WTC11 (cell line): ENCODE measurements at regions not wholly inside any gene's neighbourhood (a gene's known extent, or its start where the extent isn't known, plus 50 kb on each side); places are given as distances from the start of the nearest gene placed in this dataset.

Source experiments
- ATAC-seq: fragments of 200-7000 bp; cut with Tn5 transposase; 2 replicates; pipeline ENCODE4 v1.10.0; 2021; ENCODE audit warnings: mild to moderate bottlenecking, moderate library complexity
- CTCF ChIA-PET: fragments of 300-600 bp; sonication (Branson Sonifier 250); formaldehyde crosslinking; loops from one replicate; lab custom pipeline; 2021; ENCODE audit warnings: antibody characterized with exemption; lab: Charles Lee
- POLR2A ChIA-PET: fragments of 350-600 bp; sonication (Branson Sonifier 250); formaldehyde crosslinking; loops from one replicate; lab custom pipeline; 2021; ENCODE audit warnings: antibody characterized with exemption; lab: Charles Lee
- DNase-seq: peaks from one replicate; pipeline ENCODE4 v3.0.0; 2021; ENCODE audit warnings: low spot score
- H3K27ac Mint-ChIP-seq: 2 replicates; pipeline ENCODE4 v1.8.0; 2021; ENCODE audit warnings: mixed read lengths
- H3K27me3 Mint-ChIP-seq: 2 replicates; pipeline ENCODE4 v1.8.0; 2021; ENCODE audit warnings: low read depth, mild to moderate bottlenecking, moderate library complexity, mixed read lengths
- H3K36me3 Mint-ChIP-seq: 2 replicates; pipeline ENCODE4 v1.8.0; 2021; ENCODE audit warnings: mixed read lengths
- H3K4me1 Mint-ChIP-seq: 2 replicates; pipeline ENCODE4 v1.8.0; 2022; ENCODE audit warnings: mixed read lengths
- H3K4me3 Mint-ChIP-seq: 2 replicates; pipeline ENCODE4 v1.8.0; 2021; ENCODE audit warnings: mild to moderate bottlenecking, moderate library complexity, mixed read lengths
- H3K9me3 Mint-ChIP-seq: 2 replicates; pipeline ENCODE4 v1.8.0; 2021; ENCODE audit warnings: mixed read lengths
- ATF1 ChIP-seq: sonication (generic); formaldehyde crosslinking; IDR thresholded peaks from 2 replicates; pipeline ENCODE4 v1.8.1; 2023; ENCODE audit warnings: mild to moderate bottlenecking, moderate library complexity, missing genetic modification reagents
- ATF6 ChIP-seq: sonication (generic); formaldehyde crosslinking; IDR thresholded peaks from 2 replicates; pipeline ENCODE4 v1.8.1; 2023; ENCODE audit warnings: mild to moderate bottlenecking, missing genetic modification reagents
- CREM ChIP-seq: sonication (generic); formaldehyde crosslinking; IDR thresholded peaks from 2 replicates; pipeline ENCODE4 v1.8.1; 2022; ENCODE audit warnings: mild to moderate bottlenecking, missing genetic modification reagents, moderate library complexity
- E2F1 ChIP-seq: sonication (generic); formaldehyde crosslinking; IDR thresholded peaks from 2 replicates; pipeline ENCODE4 v1.8.0; 2022; ENCODE audit warnings: mild to moderate bottlenecking, missing genetic modification reagents
- EMX1 ChIP-seq: fragments of 250-450 bp; sonication (Bioruptor Pico); IDR thresholded peaks from 2 replicates; pipeline ENCODE4 v1.8.0; 2021; ENCODE audit warnings: mild to moderate bottlenecking
- GTF2I ChIP-seq: fragments of 250-450 bp; sonication (Bioruptor Pico); conservative IDR thresholded peaks from 2 replicates; pipeline ENCODE4 v1.4.0; 2021; ENCODE audit warnings: mild to moderate bottlenecking
- HMGA2 ChIP-seq: fragments of 250-450 bp; sonication (Bioruptor Pico); IDR thresholded peaks from 2 replicates; pipeline ENCODE4 v1.4.0; 2021; ENCODE audit warnings: mild to moderate bottlenecking, moderate library complexity
- HMGXB4 ChIP-seq: sonication (generic); formaldehyde crosslinking; IDR thresholded peaks from 2 replicates; pipeline ENCODE4 v1.8.1; 2023; ENCODE audit warnings: mild to moderate bottlenecking, moderate library complexity, missing genetic modification reagents
- IRF1 ChIP-seq: sonication (generic); formaldehyde crosslinking; IDR thresholded peaks from 2 replicates; pipeline ENCODE4 v1.8.0; 2023; ENCODE audit warnings: missing genetic modification reagents
- IRF2 ChIP-seq: sonication (generic); formaldehyde crosslinking; IDR thresholded peaks from 2 replicates; pipeline ENCODE4 v1.8.0; 2022; ENCODE audit warnings: low read depth, missing genetic modification reagents, borderline replicate concordance
- MLX ChIP-seq: sonication (generic); formaldehyde crosslinking; IDR thresholded peaks from 2 replicates; pipeline ENCODE4 v1.8.1; 2023; ENCODE audit warnings: mild to moderate bottlenecking, missing genetic modification reagents, moderate library complexity
- NFE2L1 ChIP-seq: sonication (generic); formaldehyde crosslinking; IDR thresholded peaks from 2 replicates; pipeline ENCODE4 v1.8.1; 2023; ENCODE audit warnings: missing genetic modification reagents
- RORB ChIP-seq: fragments of 250-450 bp; sonication (Bioruptor Pico); IDR thresholded peaks from 2 replicates; pipeline ENCODE4 v1.9.0; 2021; ENCODE audit warnings: mild to moderate bottlenecking
- SMAD3 ChIP-seq: sonication (generic); formaldehyde crosslinking; IDR thresholded peaks from 2 replicates; pipeline ENCODE4 v1.8.0; 2022; ENCODE audit warnings: missing genetic modification reagents, mild to moderate bottlenecking, borderline replicate concordance
- STAT6 ChIP-seq: sonication (generic); formaldehyde crosslinking; conservative IDR thresholded peaks from 2 replicates; pipeline ENCODE4 v1.8.1; 2023; ENCODE audit warnings: mild to moderate bottlenecking, low read depth, missing genetic modification reagents, moderate library complexity
- ZMAT4 ChIP-seq: fragments of 250-450 bp; sonication (Bioruptor Pico); IDR thresholded peaks from 2 replicates; pipeline ENCODE4 v1.9.0; 2021; ENCODE audit warnings: mild to moderate bottlenecking
- ZNF121 ChIP-seq: sonication (generic); formaldehyde crosslinking; IDR thresholded peaks from 2 replicates; pipeline ENCODE4 v1.8.0; 2023; ENCODE audit warnings: missing genetic modification reagents
- ZNF138 ChIP-seq: sonication (generic); formaldehyde crosslinking; conservative IDR thresholded peaks from 2 replicates; pipeline ENCODE4 v1.8.1; 2022; ENCODE audit warnings: mild to moderate bottlenecking, moderate library complexity, missing genetic modification reagents
- ZNF396 ChIP-seq: fragments of 250-450 bp; sonication (Bioruptor Pico); IDR thresholded peaks from 2 replicates; pipeline ENCODE4 v1.8.0; 2021; ENCODE audit warnings: mild to moderate bottlenecking, moderate library complexity, borderline replicate concordance
- ZNF512 ChIP-seq: sonication (generic); formaldehyde crosslinking; IDR thresholded peaks from 2 replicates; pipeline ENCODE4 v1.8.1; 2022; ENCODE audit warnings: missing genetic modification reagents, borderline replicate concordance

- Mint-ChIP-seq H3K9me3 (peaks cover 30% of the 10 kb centered on the region), H3K27me3 (peaks cover 7% of the 10 kb centered on the region; the same call in 1 of the 2 replicates)
- POLR2A ChIA-PET, result no interaction called here
- TF ChIP-seq ZNF396 (CRISPR knock-in tag) (no peak), NFE2L1 (peak; percentile 90), ZNF512 (no peak)
- TF ChIP-seq, all 79 proteins: peak for 1
- CTCF ChIA-PET, result no interaction called here
- no peak overlapping the region for H3K4me3 Mint-ChIP-seq
- H3K4me1 Mint-ChIP-seq, result peaks cover 15% of the 10 kb centered on the region
- H3K27ac Mint-ChIP-seq, result no peak overlapping the region
- ATAC-seq (peak; percentile 86), DNase-seq (peak; percentile 38)
- H3K36me3 Mint-ChIP-seq, result peaks cover 18% of the 10 kb centered on the region
Measured at GRCh38 chr2:111219285-111219684, 98.6 kb downstream of the BCL2L11 start.

- ATAC-seq, result no peak
- no peak for DNase-seq
- peaks cover 7% of the 10 kb centered on the region; the same call in 1 of the 2 replicates for H3K27me3 Mint-ChIP-seq
- POLR2A ChIA-PET, result no interaction called here
- no peak overlapping the region for H3K4me3 Mint-ChIP-seq
- TF ChIP-seq IRF2 (CRISPR knock-in tag), result no peak
- TF ChIP-seq HMGXB4 (CRISPR knock-in tag), result no peak
- no peak for TF ChIP-seq ZNF138 (CRISPR knock-in tag)
- no peak for TF ChIP-seq NFE2L1
- TF ChIP-seq ZNF121 (CRISPR knock-in tag), result no peak
- TF ChIP-seq HMGA2 (CRISPR knock-in tag), result no peak
- TF ChIP-seq SMAD3, result no peak
- no peak for TF ChIP-seq GTF2I (CRISPR knock-in tag)
- TF ChIP-seq EMX1 (CRISPR knock-in tag), result no peak
- TF ChIP-seq ATF6 (CRISPR knock-in tag), result no peak
- no peak for TF ChIP-seq IRF1
- no peak for TF ChIP-seq MLX (CRISPR knock-in tag)
- TF ChIP-seq E2F1, result no peak
- no peak for TF ChIP-seq CREM (CRISPR knock-in tag)
- TF ChIP-seq RORB (CRISPR knock-in tag), result no peak
- TF ChIP-seq STAT6 (CRISPR knock-in tag), result no peak
- no peak for TF ChIP-seq ZMAT4 (CRISPR knock-in tag)
- no peak for TF ChIP-seq ATF1
- H3K9me3 Mint-ChIP-seq, result peaks cover 24% of the 10 kb centered on the region
- peaks cover 15% of the 10 kb centered on the region for H3K4me1 Mint-ChIP-seq
- CTCF ChIA-PET, result no interaction called here
- no peak overlapping the region for H3K27ac Mint-ChIP-seq
- peaks cover 11% of the 10 kb centered on the region for H3K36me3 Mint-ChIP-seq
Measured at GRCh38 chr2:111219734-111220505, 99.2 kb downstream of the BCL2L11 start.
